ENCODE measurements at regions not wholly inside any gene's neighbourhood (a gene's known extent, or its start where the extent isn't known, plus 50 kb on each side); places are given as distances from the start of the nearest gene placed in this dataset.

DNA sequence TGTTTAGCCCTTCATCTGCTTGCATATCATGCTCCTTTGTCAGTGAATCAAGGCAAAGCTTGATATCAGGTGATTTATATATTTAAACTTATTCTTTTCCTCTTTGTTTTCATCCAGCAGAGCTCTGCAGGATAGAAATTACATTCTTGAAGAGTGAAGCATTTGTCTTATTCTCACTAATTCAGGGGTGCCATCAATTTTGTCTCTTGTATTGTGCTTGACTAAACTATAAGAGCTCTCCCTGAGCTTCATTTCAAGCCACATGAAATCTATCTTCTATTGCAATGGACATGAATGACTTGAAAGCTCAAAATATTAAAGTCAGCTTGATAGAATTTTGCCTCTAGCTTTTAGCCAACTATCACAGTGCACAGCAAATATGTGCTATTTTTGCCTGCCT lies 236.7 kb upstream of the KCTD3 start:
- Mint-ChIP-seq H3K27ac (no peak overlapping the region), H3K4me3 (no peak overlapping the region), H3K4me1 (ENCODE audit: low read depth) (no peaks in the 10 kb centered on the region), H3K36me3 (ENCODE audit: low read depth) (no peaks in the 10 kb centered on the region), H3K27me3 (ENCODE audit: insufficient read depth) (peaks cover 6% of the 10 kb centered on the region; the same call in 1 of the 2 replicates), H3K9me3 (no peaks in the 10 kb centered on the region)
- TF ChIP-seq, protein P1, sequence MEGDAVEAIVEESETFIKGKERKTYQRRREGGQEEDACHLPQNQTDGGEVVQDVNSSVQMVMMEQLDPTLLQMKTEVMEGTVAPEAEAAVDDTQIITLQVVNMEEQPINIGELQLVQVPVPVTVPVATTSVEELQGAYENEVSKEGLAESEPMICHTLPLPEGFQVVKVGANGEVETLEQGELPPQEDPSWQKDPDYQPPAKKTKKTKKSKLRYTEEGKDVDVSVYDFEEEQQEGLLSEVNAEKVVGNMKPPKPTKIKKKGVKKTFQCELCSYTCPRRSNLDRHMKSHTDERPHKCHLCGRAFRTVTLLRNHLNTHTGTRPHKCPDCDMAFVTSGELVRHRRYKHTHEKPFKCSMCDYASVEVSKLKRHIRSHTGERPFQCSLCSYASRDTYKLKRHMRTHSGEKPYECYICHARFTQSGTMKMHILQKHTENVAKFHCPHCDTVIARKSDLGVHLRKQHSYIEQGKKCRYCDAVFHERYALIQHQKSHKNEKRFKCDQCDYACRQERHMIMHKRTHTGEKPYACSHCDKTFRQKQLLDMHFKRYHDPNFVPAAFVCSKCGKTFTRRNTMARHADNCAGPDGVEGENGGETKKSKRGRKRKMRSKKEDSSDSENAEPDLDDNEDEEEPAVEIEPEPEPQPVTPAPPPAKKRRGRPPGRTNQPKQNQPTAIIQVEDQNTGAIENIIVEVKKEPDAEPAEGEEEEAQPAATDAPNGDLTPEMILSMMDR (IDR thresholded peaks at IDR 0.05): no peak
- no peak for DNase-seq

- Mint-ChIP-seq H3K4me1 (ENCODE audit: low read depth) (peaks cover 6% of the 10 kb centered on the region; the same call in 1 of the 2 replicates), H3K9me3 (no peaks in the 10 kb centered on the region), H3K4me3 (no peak overlapping the region), H3K36me3 (ENCODE audit: low read depth) (no peaks in the 10 kb centered on the region), H3K27me3 (ENCODE audit: insufficient read depth) (peaks cover 5% of the 10 kb centered on the region), H3K27ac (no peak overlapping the region)
- TF ChIP-seq, protein P1 (IDR thresholded peaks at IDR 0.05): no peak
- no peak for DNase-seq
Observed at GRCh38 chr1:215344539-215344938, 222.6 kb upstream of the KCTD3 start.

- Mint-ChIP-seq H3K4me1 (ENCODE audit: low read depth) (peaks cover 6% of the 10 kb centered on the region; the same call in 1 of the 2 replicates), H3K9me3 (no peaks in the 10 kb centered on the region), H3K27ac (no peak overlapping the region), H3K4me3 (no peak overlapping the region), H3K36me3 (ENCODE audit: low read depth) (no peaks in the 10 kb centered on the region), H3K27me3 (ENCODE audit: insufficient read depth) (peaks cover 5% of the 10 kb centered on the region)
- TF ChIP-seq, protein P1 (IDR thresholded peaks at IDR 0.05): no peak
- no peak for DNase-seq
Observed at GRCh38 chr1:215345208-215345607, 221.9 kb upstream of the KCTD3 start.

- Mint-ChIP-seq H3K9me3 (no peaks in the 10 kb centered on the region), H3K36me3 (ENCODE audit: low read depth) (no peaks in the 10 kb centered on the region), H3K27ac (no peak overlapping the region), H3K27me3 (ENCODE audit: insufficient read depth) (peaks cover 5% of the 10 kb centered on the region), H3K4me1 (ENCODE audit: low read depth) (peaks cover 6% of the 10 kb centered on the region; the same call in 1 of the 2 replicates), H3K4me3 (no peak overlapping the region)
- TF ChIP-seq, protein P1 (IDR thresholded peaks at IDR 0.05): no peak
- no peak for DNase-seq
Observed at GRCh38 chr1:215345766-215346165, 221.3 kb upstream of the KCTD3 start.

GRCh38 chr1:215357901-215358300 lies 209.2 kb upstream of the KCTD3 start:
- DNase-seq: no peak
- TF ChIP-seq, protein P1 (IDR thresholded peaks at IDR 0.05): no peak
- Mint-ChIP-seq H3K4me3 (no peak overlapping the region), H3K27me3 (ENCODE audit: insufficient read depth) (no peaks in the 10 kb centered on the region), H3K9me3 (no peaks in the 10 kb centered on the region), H3K4me1 (ENCODE audit: low read depth) (peaks cover 8% of the 10 kb centered on the region), H3K27ac (no peak overlapping the region), H3K36me3 (ENCODE audit: low read depth) (no peaks in the 10 kb centered on the region)

GRCh38 chr1:215358356-215358755 lies 208.7 kb upstream of the KCTD3 start:
- H3K4me1 Mint-ChIP-seq (ENCODE audit: low read depth): peaks cover 8% of the 10 kb centered on the region
- DNase-seq: no peak
- H3K27ac Mint-ChIP-seq: no peak overlapping the region
- H3K36me3 Mint-ChIP-seq (ENCODE audit: low read depth): no peaks in the 10 kb centered on the region
- H3K4me3 Mint-ChIP-seq: no peak overlapping the region
- no peaks in the 10 kb centered on the region; the same call in 1 of the 2 replicates for H3K27me3 Mint-ChIP-seq (ENCODE audit: insufficient read depth)
- TF ChIP-seq, protein P1 (IDR thresholded peaks at IDR 0.05): no peak
- H3K9me3 Mint-ChIP-seq: no peaks in the 10 kb centered on the region

Data from HFFc6 (cell line).